Epithelial cell of proximal tubule (primary cell): ENCODE measurements at regions not wholly inside any gene's neighbourhood (a gene's known extent, or its start where the extent isn't known, plus 50 kb on each side); places are given as distances from the start of the nearest gene placed in this dataset.

Source experiments
- DNase-seq: peaks from one replicate; pipeline ENCODE4 v3.0.0-alpha.2; 2011; ENCODE audit warnings: low read depth
- H3K4me3 ChIP-seq: 2 replicates; pipeline ENCODE4 v1.5.1; 2011; ENCODE audit warnings: low read depth, mild to moderate bottlenecking, low read length
- CTCF ChIP-seq: conservative IDR thresholded peaks from 2 replicates; pipeline ENCODE4 v1.5.1; 2012; ENCODE audit warnings: low read depth, mild to moderate bottlenecking, low read length

GRCh38 chr18:76264198-76264875, 230.7 kb downstream of the ZNF516 start:
- DNase-seq = no peak
- no peak for TF ChIP-seq CTCF
- no peak overlapping the region for H3K4me3 ChIP-seq

DNA sequence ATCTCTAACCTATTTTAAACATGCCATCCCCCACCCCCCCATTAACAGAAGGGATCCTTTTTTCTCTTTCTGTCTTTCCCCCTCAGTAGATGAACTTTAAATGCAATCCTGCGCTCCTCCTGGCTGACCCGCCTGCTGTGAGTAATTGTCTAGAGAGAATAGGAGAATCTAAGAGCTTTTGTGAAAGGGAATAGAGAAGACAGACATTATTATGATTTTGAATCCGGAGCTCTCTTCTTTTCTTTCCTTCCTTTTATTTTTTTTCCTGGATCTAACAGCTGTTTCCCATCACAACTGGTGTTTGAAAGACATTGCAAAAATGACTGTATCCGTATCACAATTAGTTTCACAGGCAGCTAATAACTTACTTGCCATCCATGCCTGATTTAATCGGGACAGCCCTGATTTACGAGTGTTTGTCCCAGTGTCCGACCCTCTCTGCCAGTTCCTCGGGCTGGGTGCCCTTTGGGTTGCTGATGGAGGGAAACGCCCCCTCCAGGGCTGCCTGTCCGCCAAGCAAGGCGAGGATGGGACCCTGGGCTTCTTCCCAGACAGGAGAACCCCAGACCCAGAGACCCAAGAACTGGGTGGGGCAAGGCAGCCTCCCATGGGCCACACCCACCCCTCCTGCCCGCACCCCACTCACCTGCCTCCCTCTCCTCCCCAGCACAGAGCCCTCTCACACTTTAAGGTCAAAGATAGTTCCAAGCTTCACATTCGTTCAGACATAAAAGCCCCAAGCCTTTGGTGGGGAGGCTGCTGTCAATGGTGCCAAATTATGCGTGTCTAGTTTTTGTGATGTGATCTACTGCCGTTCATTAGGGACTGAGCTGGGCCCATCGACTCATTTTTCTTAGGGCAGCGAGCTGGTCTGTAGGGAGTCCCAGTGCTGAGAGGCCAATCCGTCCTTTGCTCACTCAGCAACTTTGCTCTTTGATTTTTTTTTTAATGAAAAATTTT, 231.7 kb downstream of the ZNF516 start:
- DNase-seq = no peak
- no peak overlapping the region for H3K4me3 ChIP-seq
- no peak for TF ChIP-seq CTCF

DNA sequence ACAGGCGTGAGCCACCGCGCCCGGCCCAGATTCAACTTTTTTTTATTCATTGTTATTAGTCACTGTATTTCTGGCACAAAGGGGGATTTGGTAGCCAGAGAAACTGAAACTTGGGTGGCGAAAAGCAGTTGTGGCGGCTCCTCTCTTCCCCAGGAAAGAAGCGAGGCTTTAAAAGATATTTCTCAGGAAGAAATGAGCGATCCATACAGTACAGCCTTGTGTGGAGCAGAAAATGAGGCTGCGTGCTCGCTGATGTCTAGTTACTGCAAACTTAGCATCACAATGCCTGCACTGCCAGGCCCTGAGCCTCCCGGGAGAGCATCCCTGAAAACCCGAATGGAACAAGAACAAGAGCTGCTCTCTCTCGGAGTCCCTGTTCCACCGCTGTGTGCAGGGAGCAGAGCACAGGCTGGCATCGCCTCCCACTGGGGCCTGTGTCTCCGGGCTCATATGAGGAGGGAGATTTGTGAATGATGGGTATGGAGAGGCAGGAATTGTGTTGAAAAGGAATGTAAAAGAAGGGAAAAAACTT, 234.0 kb downstream of the ZNF516 start:
- no peak for DNase-seq
- no peak for TF ChIP-seq CTCF
- H3K4me3 ChIP-seq = no peak overlapping the region

GRCh38 chr18:76259711-76260110, 235.3 kb downstream of the ZNF516 start:
- H3K4me3 ChIP-seq = no peak overlapping the region
- no peak for TF ChIP-seq CTCF
- DNase-seq = no peak

DNA sequence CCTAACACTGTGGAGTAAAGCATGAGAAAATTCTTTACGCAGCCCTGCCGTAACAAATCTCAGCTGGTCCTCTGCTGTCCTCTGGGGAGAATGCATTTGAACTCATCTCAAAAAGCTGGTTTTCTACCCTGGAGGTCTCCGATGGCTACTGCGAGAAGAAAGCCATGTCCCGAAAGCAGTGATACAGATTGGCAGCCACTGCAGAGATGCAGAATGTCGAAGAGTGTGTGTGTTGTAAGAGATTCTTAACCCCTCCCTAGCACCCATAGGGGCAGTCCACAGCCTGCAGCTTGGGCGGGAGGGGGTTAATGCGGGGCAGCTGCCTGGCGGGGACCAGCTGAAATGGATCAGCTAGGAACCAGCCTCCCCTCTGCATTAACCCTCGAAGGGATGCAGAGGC, 235.9 kb downstream of the ZNF516 start:
- TF ChIP-seq CTCF = no peak
- no peak overlapping the region for H3K4me3 ChIP-seq
- no peak for DNase-seq

DNA sequence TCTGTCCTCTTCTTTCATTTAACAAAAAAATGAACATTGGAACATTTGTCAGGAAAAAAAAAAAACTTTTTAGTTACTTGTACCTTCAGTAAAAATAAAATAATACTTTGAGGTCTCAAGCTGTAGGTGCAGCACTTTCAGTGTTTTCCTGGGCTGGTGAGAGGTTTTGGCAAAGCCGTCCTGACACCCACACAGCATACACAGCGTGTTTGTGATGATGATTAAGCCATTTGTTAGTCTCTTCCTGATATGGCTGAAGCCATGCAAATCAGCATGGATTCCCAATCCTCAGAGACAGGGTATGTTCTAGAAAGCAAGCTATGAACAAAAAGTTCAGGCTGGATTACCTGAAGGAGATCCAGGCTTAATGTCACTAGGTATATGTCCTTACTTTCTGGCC, 236.8 kb downstream of the ZNF516 start:
- TF ChIP-seq CTCF = no peak
- no peak for DNase-seq
- H3K4me3 ChIP-seq = no peak overlapping the region
